Astrocyte (in vitro differentiated cells and primary cell): ENCODE measurements at regions not wholly inside any gene's neighbourhood (a gene's known extent, or its start where the extent isn't known, plus 50 kb on each side); places are given as distances from the start of the nearest gene placed in this dataset.

ENCODE experiments used
- DNase-seq: peaks from one replicate; pipeline ENCODE4 v3.0.0-alpha.2; 2010; ENCODE audit warnings: low read depth
- FAIRE-seq: peaks from 2 replicates; lab custom pipeline; 2011; peaks lifted over from hg19 to GRCh38; lab: Jason Lieb, UNC
- H2AFZ ChIP-seq: 2 replicates; pipeline ENCODE4 v1.6.0; 2012; ENCODE audit warnings: low read depth, low read length, inconsistent platforms
- H3K27ac ChIP-seq: 2 replicates; pipeline ENCODE4 v1.5.1; 2011; ENCODE audit warnings: low read depth, low read length, inconsistent platforms
- H3K27me3 ChIP-seq: 2 replicates; pipeline ENCODE4 v1.6.0; 2011; ENCODE audit warnings: low read length, inconsistent platforms; ENCODE audit not compliant: insufficient read depth
- H3K36me3 ChIP-seq: 2 replicates; pipeline ENCODE4 v1.5.1; 2011; ENCODE audit warnings: low read length, inconsistent platforms; ENCODE audit not compliant: insufficient read depth
- H3K4me1 ChIP-seq: 2 replicates; pipeline ENCODE4 v1.5.1; 2011; ENCODE audit warnings: low read length, inconsistent platforms; ENCODE audit not compliant: insufficient read depth
- H3K4me2 ChIP-seq: 2 replicates; pipeline ENCODE4 v1.6.0; 2012; ENCODE audit warnings: low read length, inconsistent platforms
- H3K4me3 ChIP-seq: 2 replicates; pipeline ENCODE4 v1.5.1; 2011; ENCODE audit warnings: low read depth, mild to moderate bottlenecking, low read length, inconsistent platforms; ENCODE audit not compliant: insufficient read depth
- H3K79me2 ChIP-seq: 2 replicates; pipeline ENCODE4 v1.6.0; 2012; ENCODE audit warnings: mild to moderate bottlenecking, low read length, inconsistent platforms; ENCODE audit not compliant: insufficient read depth
- H3K9ac ChIP-seq: 2 replicates; pipeline ENCODE4 v1.6.0; 2012; ENCODE audit warnings: mild to moderate bottlenecking, low read length, inconsistent platforms
- H3K9me3 ChIP-seq: 2 replicates; pipeline ENCODE4 v1.5.1; 2012; ENCODE audit warnings: low read depth, mild to moderate bottlenecking, low read length, inconsistent platforms; ENCODE audit not compliant: insufficient read depth
- H4K20me1 ChIP-seq: 2 replicates; pipeline ENCODE4 v1.6.0; 2012; ENCODE audit warnings: low read length, inconsistent platforms; ENCODE audit not compliant: insufficient read depth
- H3K27ac Mint-ChIP-seq: one replicate; pipeline ENCODE4 v1.8.0; 2021; ENCODE audit warnings: mild to moderate bottlenecking, mixed read lengths; ENCODE audit not compliant: unreplicated experiment
- H3K27me3 Mint-ChIP-seq: one replicate; pipeline ENCODE4 v1.8.0; 2021; ENCODE audit warnings: low read depth, mixed read lengths; ENCODE audit not compliant: unreplicated experiment
- H3K36me3 Mint-ChIP-seq: one replicate; pipeline ENCODE4 v1.8.0; 2021; ENCODE audit warnings: low read depth, mixed read lengths; ENCODE audit not compliant: unreplicated experiment
- H3K4me1 Mint-ChIP-seq: one replicate; pipeline ENCODE4 v1.8.0; 2021; ENCODE audit warnings: low read depth, mixed read lengths; ENCODE audit not compliant: unreplicated experiment
- H3K4me3 Mint-ChIP-seq: one replicate; pipeline ENCODE4 v1.8.0; 2021; ENCODE audit warnings: mild to moderate bottlenecking, moderate library complexity, mixed read lengths; ENCODE audit not compliant: unreplicated experiment
- H3K9me3 Mint-ChIP-seq: one replicate; pipeline ENCODE4 v1.8.0; 2021; ENCODE audit warnings: mild to moderate bottlenecking, mixed read lengths; ENCODE audit not compliant: unreplicated experiment
- EZH2 ChIP-seq: IDR thresholded peaks from 2 replicates; pipeline ENCODE4 v1.6.1; 2012; ENCODE audit warnings: mild to moderate bottlenecking, low read length, inconsistent platforms; ENCODE audit not compliant: insufficient read depth
- TF ChIP-seq, protein P1 (sequence below): IDR thresholded peaks from 2 replicates; pipeline ENCODE4 v1.5.1; 2011; ENCODE audit warnings: low read depth, mild to moderate bottlenecking, inconsistent platforms, low read length, moderate library complexity; ENCODE audit not compliant: insufficient read depth

GRCh38 chr13:57569986-57570385 lies 61.6 kb upstream of the PCDH17 start:
- no peaks in the 10 kb centered on the region for H3K9me3 ChIP-seq
- no peak for TF ChIP-seq EZH2
- TF ChIP-seq, protein P1, sequence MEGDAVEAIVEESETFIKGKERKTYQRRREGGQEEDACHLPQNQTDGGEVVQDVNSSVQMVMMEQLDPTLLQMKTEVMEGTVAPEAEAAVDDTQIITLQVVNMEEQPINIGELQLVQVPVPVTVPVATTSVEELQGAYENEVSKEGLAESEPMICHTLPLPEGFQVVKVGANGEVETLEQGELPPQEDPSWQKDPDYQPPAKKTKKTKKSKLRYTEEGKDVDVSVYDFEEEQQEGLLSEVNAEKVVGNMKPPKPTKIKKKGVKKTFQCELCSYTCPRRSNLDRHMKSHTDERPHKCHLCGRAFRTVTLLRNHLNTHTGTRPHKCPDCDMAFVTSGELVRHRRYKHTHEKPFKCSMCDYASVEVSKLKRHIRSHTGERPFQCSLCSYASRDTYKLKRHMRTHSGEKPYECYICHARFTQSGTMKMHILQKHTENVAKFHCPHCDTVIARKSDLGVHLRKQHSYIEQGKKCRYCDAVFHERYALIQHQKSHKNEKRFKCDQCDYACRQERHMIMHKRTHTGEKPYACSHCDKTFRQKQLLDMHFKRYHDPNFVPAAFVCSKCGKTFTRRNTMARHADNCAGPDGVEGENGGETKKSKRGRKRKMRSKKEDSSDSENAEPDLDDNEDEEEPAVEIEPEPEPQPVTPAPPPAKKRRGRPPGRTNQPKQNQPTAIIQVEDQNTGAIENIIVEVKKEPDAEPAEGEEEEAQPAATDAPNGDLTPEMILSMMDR, result no peak
- H3K9me3 Mint-ChIP-seq, result no peaks in the 10 kb centered on the region
- peak; percentile 32 for DNase-seq
- no peak overlapping the region for H2AFZ ChIP-seq
- peaks cover 4% of the 10 kb centered on the region for H3K4me1 Mint-ChIP-seq
- H3K27me3 ChIP-seq, result no peaks in the 10 kb centered on the region
- H3K4me3 ChIP-seq, result no peak overlapping the region
- no peak overlapping the region for H3K4me3 Mint-ChIP-seq
- H4K20me1 ChIP-seq, result no peaks in the 10 kb centered on the region
- H3K27me3 Mint-ChIP-seq, result no peaks in the 10 kb centered on the region
- no peaks in the 10 kb centered on the region for H3K79me2 ChIP-seq
- H3K9ac ChIP-seq, result no peak overlapping the region
- no peak overlapping the region for H3K4me2 ChIP-seq
- no peaks in the 10 kb centered on the region for H3K36me3 Mint-ChIP-seq
- H3K27ac Mint-ChIP-seq, result no peak overlapping the region
- H3K4me1 ChIP-seq, result no peaks in the 10 kb centered on the region
- H3K27ac ChIP-seq, result no peak overlapping the region
- FAIRE-seq, result no peak
- H3K36me3 ChIP-seq, result no peaks in the 10 kb centered on the region
